Aorta (tissue), 5 donors: ENCODE measurements at regions not wholly inside any gene's neighbourhood (a gene's known extent, or its start where the extent isn't known, plus 50 kb on each side); places are given as distances from the start of the nearest gene placed in this dataset.
"Not testable (repeated sequence)": the region's sequence is repeated elsewhere in the genome, so short reads cannot be mapped to it uniquely, and the experiment has no call there.

ENCODE experiments used
- ATAC-seq: fragments of 200-7000 bp; cut with Tn5 transposase; one replicate; pipeline ENCODE4 v1.9.1; 2022; ENCODE audit warnings: moderate library complexity; ENCODE audit not compliant: low FRiP score
- DNase-seq, 2 donors: peaks; one replicate each; pipeline ENCODE4 v3.0.0-alpha.2; 2020
- H3K27ac ChIP-seq, 2 donors: one replicate each; pipeline ENCODE4 v1.5.1; 2013; ENCODE audit warnings: low read length in 2 of 2, mild to moderate bottlenecking in 2 of 2, moderate library complexity in 2 of 2, control low read depth in 1 of 2, inconsistent platforms in 1 of 2, low read depth in 1 of 2
- H3K27me3 ChIP-seq, 2 donors: one replicate each; pipeline ENCODE4 v1.6.1; 2013; ENCODE audit warnings: control low read depth in 1 of 2, low read length in 1 of 2, mild to moderate bottlenecking in 1 of 2, moderate library complexity in 1 of 2; ENCODE audit not compliant: insufficient read depth in 2 of 2, control insufficient read depth in 1 of 2
- H3K36me3 ChIP-seq, 2 donors: one replicate each; pipeline ENCODE4 v1.6.1; 2013; ENCODE audit warnings: control low read depth in 1 of 2, low read length in 1 of 2, mild to moderate bottlenecking in 1 of 2; ENCODE audit not compliant: insufficient read depth in 2 of 2, control insufficient read depth in 1 of 2
- H3K4me1 ChIP-seq, 2 donors: one replicate each; pipeline ENCODE4 v1.6.1; 2013; ENCODE audit warnings: low read length in 2 of 2, control low read depth in 1 of 2, mild to moderate bottlenecking in 1 of 2, moderate library complexity in 1 of 2; ENCODE audit not compliant: insufficient read depth in 2 of 2, control insufficient read depth in 1 of 2
- H3K4me3 ChIP-seq, 2 donors: one replicate each; pipeline ENCODE4 v1.5.1; 2013; ENCODE audit warnings: low read length in 2 of 2, control low read depth in 1 of 2, mild to moderate bottlenecking in 1 of 2
- H3K9me3 ChIP-seq: one replicate; pipeline ENCODE4 v1.6.1; 2013; ENCODE audit warnings: mild to moderate bottlenecking, low read length; ENCODE audit not compliant: control insufficient read depth
- WGBS, 2 donors: extraction: QIAGEN DNeasy Blood & Tissue Kit; methylation state at CpG; one replicate each; pipeline ENCODE4 v1.1.7; 2013; 5-methylcytosine and 5-hydroxymethylcytosine counted together
- intact Hi-C, 2 donors: fragments of 100-400 bp; cut with DNase I; formaldehyde crosslinking; loops; one replicate each; pipeline versions ENCODE4 v1.14.2 to v1.15.0; 2022
- donor health status: healthy with polysubstance abuse.
- donor health status: Bipolar disorder and iron deficiency.
- donor health status: DM: no; HTN: no; CAD: no.
- donor health status: DM: no; HTN: no; CAD: no.
- donor health status: DM: yes; HTN: yes; CAD: no.

GRCh38 chr12:105606613-105607012, 276.1 kb downstream of the C12orf75 start:
- WGBS, 2 donors: 96 to 98% methylated on average over 1 of the region's 1 CpG
- H3K27ac ChIP-seq: not testable (repeated sequence)

GRCh38 chr12:105609001-105609400, 278.5 kb downstream of the C12orf75 start:
- ATAC-seq, H3K36me3 ChIP-seq, H3K9me3 ChIP-seq, DNase-seq, H3K4me3 ChIP-seq, H3K4me1 ChIP-seq, H3K27ac ChIP-seq, intact Hi-C loops, H3K27me3 ChIP-seq: not testable (repeated sequence)
- 88 to 97% methylated on average over 3 of the region's 3 CpGs for WGBS, 2 donors

More at GRCh38 chr12:105606613-105607012, 276.1 kb downstream of the C12orf75 start:
- H3K27me3 ChIP-seq, H3K9me3 ChIP-seq, DNase-seq, H3K4me1 ChIP-seq, H3K36me3 ChIP-seq, intact Hi-C loops, ATAC-seq, H3K4me3 ChIP-seq: not testable (repeated sequence)

GRCh38 chr12:105610459-105610858, 280.0 kb downstream of the C12orf75 start:
- H3K27me3 ChIP-seq: no peaks in the 10 kb centered on the region
- H3K27ac ChIP-seq: no peak overlapping the region
- ATAC-seq (no peak), DNase-seq (no peak)
- 92 to 94% methylated on average over 5 of the region's 5 CpGs for WGBS, 2 donors
- H3K4me1 ChIP-seq: no peaks in the 10 kb centered on the region
- H3K9me3 ChIP-seq: no peaks in the 10 kb centered on the region
- no peak overlapping the region for H3K4me3 ChIP-seq
- intact Hi-C loops: no loop called here
- no peaks in the 10 kb centered on the region for H3K36me3 ChIP-seq

GRCh38 chr12:105611340-105611739, 280.8 kb downstream of the C12orf75 start:
- WGBS, 2 donors: 19 to 20% methylated on average over 3 of the region's 3 CpGs
- Histone ChIP-seq H3K4me1 (no peaks in the 10 kb centered on the region), H3K9me3 (no peaks in the 10 kb centered on the region), H3K36me3 (no peaks in the 10 kb centered on the region), H3K4me3 (no peak overlapping the region), H3K27ac (no peak overlapping the region), H3K27me3 (no peaks in the 10 kb centered on the region)
- intact Hi-C loops: no loop called here
- DNase-seq (no peak), ATAC-seq (no peak)

GRCh38 chr12:105613269-105613668, 282.8 kb downstream of the C12orf75 start:
- H3K36me3 ChIP-seq: no peaks in the 10 kb centered on the region
- H3K4me3 ChIP-seq: no peak overlapping the region
- no peak for ATAC-seq
- H3K27ac ChIP-seq: no peak overlapping the region
- DNase-seq: no peak
- no peaks in the 10 kb centered on the region for H3K9me3 ChIP-seq
- intact Hi-C loops: no loop called here
- WGBS, 2 donors: 90 to 91% methylated on average over 4 of the region's 4 CpGs
- H3K27me3 ChIP-seq: no peaks in the 10 kb centered on the region
- H3K4me1 ChIP-seq: no peaks in the 10 kb centered on the region

GRCh38 chr12:105613887-105614286, 283.4 kb downstream of the C12orf75 start:
- Histone ChIP-seq H3K4me3 (no peak overlapping the region), H3K9me3 (no peaks in the 10 kb centered on the region), H3K27ac (no peak overlapping the region), H3K36me3 (no peaks in the 10 kb centered on the region), H3K27me3 (no peaks in the 10 kb centered on the region), H3K4me1 (no peaks in the 10 kb centered on the region)
- intact Hi-C loops: no loop called here
- no peak for ATAC-seq
- WGBS, 2 donors: 93 to 96% methylated on average over 3 of the region's 3 CpGs
- DNase-seq: no peak

- Histone ChIP-seq H3K4me3 (no peak overlapping the region), H3K9me3 (no peaks in the 10 kb centered on the region), H3K36me3 (no peaks in the 10 kb centered on the region), H3K27ac (no peak overlapping the region), H3K4me1 (no peaks in the 10 kb centered on the region), H3K27me3 (no peaks in the 10 kb centered on the region)
- ATAC-seq (no peak), DNase-seq (no peak)
- intact Hi-C loops: no loop called here
- WGBS, 2 donors: 64 to 67% methylated on average over 7 of the region's 7 CpGs
Observed at GRCh38 chr12:105616971-105617540, 286.6 kb downstream of the C12orf75 start.

GRCh38 chr12:105622220-105622619, 291.7 kb downstream of the C12orf75 start:
- Histone ChIP-seq H3K27me3 (no peaks in the 10 kb centered on the region), H3K27ac (no peak overlapping the region), H3K36me3 (no peaks in the 10 kb centered on the region), H3K4me3 (no peak overlapping the region), H3K4me1 (no peaks in the 10 kb centered on the region), H3K9me3 (no peaks in the 10 kb centered on the region)
- DNase-seq (no peak), ATAC-seq (no peak)
- intact Hi-C loops: no loop called here
- WGBS, 2 donors: 18 to 33% methylated on average over 2 of the region's 2 CpGs

- intact Hi-C loops: no loop called here
- Histone ChIP-seq H3K4me3 (no peak overlapping the region), H3K9me3 (no peaks in the 10 kb centered on the region), H3K4me1 (no peaks in the 10 kb centered on the region), H3K36me3 (no peaks in the 10 kb centered on the region), H3K27me3 (no peaks in the 10 kb centered on the region), H3K27ac (no peak overlapping the region)
- DNase-seq: no peak
- WGBS, 2 donors: 42 to 66% methylated on average over 9 of the region's 9 CpGs
- no peak for ATAC-seq
Observed at GRCh38 chr12:105622846-105623736, 292.6 kb downstream of the C12orf75 start.
